Neural progenitor cell (in vitro differentiated cells): ENCODE measurements at regions not wholly inside any gene's neighbourhood (a gene's known extent, or its start where the extent isn't known, plus 50 kb on each side); places are given as distances from the start of the nearest gene placed in this dataset.

Source experiments
- CTCF ChIP-seq: fragments of 200-600 bp; sonication (generic); IDR thresholded peaks from 2 replicates; pipeline ENCODE4 v1.5.1; 2017; ENCODE audit warnings: antibody characterized with exemption, mild to moderate bottlenecking
- EZH2 ChIP-seq: fragments of 200-600 bp; sonication (generic); IDR thresholded peaks from 2 replicates; pipeline ENCODE4 v1.6.1; 2017; ENCODE audit warnings: antibody characterized with exemption, mild to moderate bottlenecking, moderate library complexity
- EZH2phosphoT487 ChIP-seq: fragments of 200-600 bp; sonication (generic); IDR thresholded peaks from 2 replicates; pipeline ENCODE4 v1.6.1; 2017; ENCODE audit warnings: antibody characterized with exemption

GRCh38 chr3:178284181-178284580, 252.1 kb upstream of the KCNMB2 start:
- TF ChIP-seq CTCF: no peak
- TF ChIP-seq EZH2: no peak
- no peak for TF ChIP-seq EZH2phosphoT487
